Astrocyte (in vitro differentiated cells and primary cell): ENCODE measurements at regions not wholly inside any gene's neighbourhood (a gene's known extent, or its start where the extent isn't known, plus 50 kb on each side); places are given as distances from the start of the nearest gene placed in this dataset.

Source experiments
- DNase-seq: peaks from one replicate; pipeline ENCODE4 v3.0.0-alpha.2; 2010; ENCODE audit warnings: low read depth
- FAIRE-seq: peaks from 2 replicates; lab custom pipeline; 2011; peaks lifted over from hg19 to GRCh38; lab: Jason Lieb, UNC
- H2AFZ ChIP-seq: 2 replicates; pipeline ENCODE4 v1.6.0; 2012; ENCODE audit warnings: low read depth, low read length, inconsistent platforms
- H3K27ac ChIP-seq: 2 replicates; pipeline ENCODE4 v1.5.1; 2011; ENCODE audit warnings: low read depth, low read length, inconsistent platforms
- H3K27me3 ChIP-seq: 2 replicates; pipeline ENCODE4 v1.6.0; 2011; ENCODE audit warnings: low read length, inconsistent platforms; ENCODE audit not compliant: insufficient read depth
- H3K36me3 ChIP-seq: 2 replicates; pipeline ENCODE4 v1.5.1; 2011; ENCODE audit warnings: low read length, inconsistent platforms; ENCODE audit not compliant: insufficient read depth
- H3K4me1 ChIP-seq: 2 replicates; pipeline ENCODE4 v1.5.1; 2011; ENCODE audit warnings: low read length, inconsistent platforms; ENCODE audit not compliant: insufficient read depth
- H3K4me2 ChIP-seq: 2 replicates; pipeline ENCODE4 v1.6.0; 2012; ENCODE audit warnings: low read length, inconsistent platforms
- H3K4me3 ChIP-seq: 2 replicates; pipeline ENCODE4 v1.5.1; 2011; ENCODE audit warnings: low read depth, mild to moderate bottlenecking, low read length, inconsistent platforms; ENCODE audit not compliant: insufficient read depth
- H3K79me2 ChIP-seq: 2 replicates; pipeline ENCODE4 v1.6.0; 2012; ENCODE audit warnings: mild to moderate bottlenecking, low read length, inconsistent platforms; ENCODE audit not compliant: insufficient read depth
- H3K9ac ChIP-seq: 2 replicates; pipeline ENCODE4 v1.6.0; 2012; ENCODE audit warnings: mild to moderate bottlenecking, low read length, inconsistent platforms
- H3K9me3 ChIP-seq: 2 replicates; pipeline ENCODE4 v1.5.1; 2012; ENCODE audit warnings: low read depth, mild to moderate bottlenecking, low read length, inconsistent platforms; ENCODE audit not compliant: insufficient read depth
- H4K20me1 ChIP-seq: 2 replicates; pipeline ENCODE4 v1.6.0; 2012; ENCODE audit warnings: low read length, inconsistent platforms; ENCODE audit not compliant: insufficient read depth
- H3K27ac Mint-ChIP-seq: one replicate; pipeline ENCODE4 v1.8.0; 2021; ENCODE audit warnings: mild to moderate bottlenecking, mixed read lengths; ENCODE audit not compliant: unreplicated experiment
- H3K27me3 Mint-ChIP-seq: one replicate; pipeline ENCODE4 v1.8.0; 2021; ENCODE audit warnings: low read depth, mixed read lengths; ENCODE audit not compliant: unreplicated experiment
- H3K36me3 Mint-ChIP-seq: one replicate; pipeline ENCODE4 v1.8.0; 2021; ENCODE audit warnings: low read depth, mixed read lengths; ENCODE audit not compliant: unreplicated experiment
- H3K4me1 Mint-ChIP-seq: one replicate; pipeline ENCODE4 v1.8.0; 2021; ENCODE audit warnings: low read depth, mixed read lengths; ENCODE audit not compliant: unreplicated experiment
- H3K4me3 Mint-ChIP-seq: one replicate; pipeline ENCODE4 v1.8.0; 2021; ENCODE audit warnings: mild to moderate bottlenecking, moderate library complexity, mixed read lengths; ENCODE audit not compliant: unreplicated experiment
- H3K9me3 Mint-ChIP-seq: one replicate; pipeline ENCODE4 v1.8.0; 2021; ENCODE audit warnings: mild to moderate bottlenecking, mixed read lengths; ENCODE audit not compliant: unreplicated experiment
- EZH2 ChIP-seq: IDR thresholded peaks from 2 replicates; pipeline ENCODE4 v1.6.1; 2012; ENCODE audit warnings: mild to moderate bottlenecking, low read length, inconsistent platforms; ENCODE audit not compliant: insufficient read depth
- TF ChIP-seq, protein P1 (sequence below): IDR thresholded peaks from 2 replicates; pipeline ENCODE4 v1.5.1; 2011; ENCODE audit warnings: low read depth, mild to moderate bottlenecking, inconsistent platforms, low read length, moderate library complexity; ENCODE audit not compliant: insufficient read depth

DNA sequence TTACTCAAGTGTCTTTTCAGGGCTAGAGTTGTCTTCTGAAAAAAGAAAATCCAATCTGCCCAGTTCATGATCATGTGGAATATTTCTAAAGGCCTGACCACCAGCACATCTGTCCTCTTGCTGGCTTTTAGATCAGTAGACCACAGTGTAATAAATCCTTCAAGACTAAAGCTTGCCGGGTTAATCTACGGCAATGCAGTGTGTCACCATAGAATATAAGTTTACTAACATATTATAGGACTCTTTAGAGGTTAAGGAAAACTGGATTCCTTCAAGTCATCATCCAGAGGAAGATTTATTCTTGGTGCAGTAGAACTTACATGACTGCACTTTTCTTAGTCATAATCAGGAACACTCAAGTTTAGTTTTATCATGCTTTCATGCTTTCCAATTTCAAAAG lies 349.5 kb downstream of the SEMA3D start:
- Histone ChIP-seq H3K27ac (no peak overlapping the region), H3K36me3 (no peaks in the 10 kb centered on the region), H3K27me3 (no peaks in the 10 kb centered on the region), H3K4me2 (no peak overlapping the region), H2AFZ (no peak overlapping the region), H3K9me3 (no peaks in the 10 kb centered on the region), H3K9ac (no peak overlapping the region), H4K20me1 (no peaks in the 10 kb centered on the region), H3K79me2 (no peaks in the 10 kb centered on the region), H3K4me1 (no peaks in the 10 kb centered on the region), H3K4me3 (no peak overlapping the region)
- Mint-ChIP-seq H3K27ac (no peak overlapping the region), H3K27me3 (no peaks in the 10 kb centered on the region), H3K36me3 (no peaks in the 10 kb centered on the region), H3K4me3 (no peak overlapping the region), H3K9me3 (no peaks in the 10 kb centered on the region), H3K4me1 (no peaks in the 10 kb centered on the region)
- FAIRE-seq, result no peak
- no peak for DNase-seq
- TF ChIP-seq, protein P1, sequence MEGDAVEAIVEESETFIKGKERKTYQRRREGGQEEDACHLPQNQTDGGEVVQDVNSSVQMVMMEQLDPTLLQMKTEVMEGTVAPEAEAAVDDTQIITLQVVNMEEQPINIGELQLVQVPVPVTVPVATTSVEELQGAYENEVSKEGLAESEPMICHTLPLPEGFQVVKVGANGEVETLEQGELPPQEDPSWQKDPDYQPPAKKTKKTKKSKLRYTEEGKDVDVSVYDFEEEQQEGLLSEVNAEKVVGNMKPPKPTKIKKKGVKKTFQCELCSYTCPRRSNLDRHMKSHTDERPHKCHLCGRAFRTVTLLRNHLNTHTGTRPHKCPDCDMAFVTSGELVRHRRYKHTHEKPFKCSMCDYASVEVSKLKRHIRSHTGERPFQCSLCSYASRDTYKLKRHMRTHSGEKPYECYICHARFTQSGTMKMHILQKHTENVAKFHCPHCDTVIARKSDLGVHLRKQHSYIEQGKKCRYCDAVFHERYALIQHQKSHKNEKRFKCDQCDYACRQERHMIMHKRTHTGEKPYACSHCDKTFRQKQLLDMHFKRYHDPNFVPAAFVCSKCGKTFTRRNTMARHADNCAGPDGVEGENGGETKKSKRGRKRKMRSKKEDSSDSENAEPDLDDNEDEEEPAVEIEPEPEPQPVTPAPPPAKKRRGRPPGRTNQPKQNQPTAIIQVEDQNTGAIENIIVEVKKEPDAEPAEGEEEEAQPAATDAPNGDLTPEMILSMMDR, result no peak
- no peak for TF ChIP-seq EZH2

DNA sequence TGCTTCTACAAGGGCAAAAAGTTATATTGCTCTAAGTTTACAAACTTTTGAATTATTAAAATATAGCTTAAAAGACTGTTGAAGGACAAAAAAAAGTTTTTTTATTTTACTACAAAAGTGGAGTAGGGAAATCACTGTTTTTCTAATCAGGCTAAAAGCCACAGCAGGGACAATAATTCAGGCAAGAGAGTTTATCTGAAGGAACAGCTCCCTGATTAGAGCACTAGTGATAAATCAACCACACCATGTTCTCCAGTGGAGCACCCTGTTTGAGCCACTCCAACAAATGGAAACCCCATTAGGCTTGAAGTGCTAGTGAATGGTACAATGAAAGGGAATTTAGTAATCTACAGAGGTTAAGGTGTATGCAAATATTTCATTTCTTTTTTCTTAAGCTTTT lies 357.1 kb downstream of the SEMA3D start:
- no peaks in the 10 kb centered on the region for H4K20me1 ChIP-seq
- no peaks in the 10 kb centered on the region for H3K27me3 ChIP-seq
- no peaks in the 10 kb centered on the region for H3K79me2 ChIP-seq
- H3K4me1 ChIP-seq, result no peaks in the 10 kb centered on the region
- FAIRE-seq (no peak), DNase-seq (no peak)
- H3K27me3 Mint-ChIP-seq, result no peaks in the 10 kb centered on the region
- H3K27ac ChIP-seq, result no peak overlapping the region
- no peak overlapping the region for H3K27ac Mint-ChIP-seq
- no peaks in the 10 kb centered on the region for H3K4me1 Mint-ChIP-seq
- H3K36me3 Mint-ChIP-seq, result no peaks in the 10 kb centered on the region
- no peak overlapping the region for H3K4me3 ChIP-seq
- no peaks in the 10 kb centered on the region for H3K9me3 Mint-ChIP-seq
- no peak overlapping the region for H2AFZ ChIP-seq
- no peak overlapping the region for H3K4me3 Mint-ChIP-seq
- TF ChIP-seq EZH2, result no peak
- TF ChIP-seq, protein P1, result no peak
- H3K9me3 ChIP-seq, result no peaks in the 10 kb centered on the region
- no peaks in the 10 kb centered on the region for H3K36me3 ChIP-seq
- no peak overlapping the region for H3K9ac ChIP-seq
- no peak overlapping the region for H3K4me2 ChIP-seq

DNA sequence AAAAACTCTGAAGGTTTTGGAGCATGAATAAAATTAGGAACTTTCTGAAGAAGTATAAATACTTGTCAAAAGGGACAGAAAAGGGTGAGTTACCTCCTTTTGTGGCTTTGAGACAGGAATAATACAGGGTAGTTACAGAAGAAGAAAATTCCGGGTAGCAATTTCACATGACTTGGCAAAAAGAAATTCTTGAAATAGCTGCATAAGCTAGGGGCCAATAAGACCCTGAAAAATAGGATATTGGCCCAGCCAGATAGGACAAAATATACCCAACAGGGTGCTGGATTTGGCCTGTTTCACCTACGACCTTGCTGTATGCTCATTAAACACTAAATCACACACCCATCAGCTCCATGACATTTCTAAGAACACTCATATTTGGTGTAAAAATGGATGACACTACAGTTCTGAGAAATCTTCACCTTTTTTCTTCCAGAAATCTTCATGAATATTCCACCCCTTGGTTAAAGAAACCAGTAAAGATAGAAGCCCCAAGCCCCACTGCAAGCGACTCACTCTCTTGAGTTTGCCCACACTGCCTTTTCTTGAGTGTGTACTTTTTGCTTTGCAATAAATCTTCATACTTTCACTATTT lies 362.7 kb downstream of the SEMA3D start:
- Mint-ChIP-seq H3K9me3 (no peaks in the 10 kb centered on the region), H3K27ac (no peak overlapping the region), H3K27me3 (no peaks in the 10 kb centered on the region), H3K4me1 (no peaks in the 10 kb centered on the region), H3K4me3 (no peak overlapping the region), H3K36me3 (no peaks in the 10 kb centered on the region)
- H3K27ac ChIP-seq, result no peak overlapping the region
- H3K9ac ChIP-seq, result no peak overlapping the region
- FAIRE-seq (no peak), DNase-seq (no peak)
- no peak overlapping the region for H3K4me3 ChIP-seq
- no peak for TF ChIP-seq EZH2
- no peaks in the 10 kb centered on the region for H3K9me3 ChIP-seq
- H3K4me2 ChIP-seq, result no peak overlapping the region
- no peaks in the 10 kb centered on the region for H4K20me1 ChIP-seq
- no peaks in the 10 kb centered on the region for H3K27me3 ChIP-seq
- no peaks in the 10 kb centered on the region for H3K4me1 ChIP-seq
- no peak overlapping the region for H2AFZ ChIP-seq
- H3K79me2 ChIP-seq, result no peaks in the 10 kb centered on the region
- H3K36me3 ChIP-seq, result no peaks in the 10 kb centered on the region
